ENCODE measurements at regions not wholly inside any gene's neighbourhood (a gene's known extent, or its start where the extent isn't known, plus 50 kb on each side); places are given as distances from the start of the nearest gene placed in this dataset.
"Not testable (repeated sequence)": the region's sequence is repeated elsewhere in the genome, so short reads cannot be mapped to it uniquely, and the experiment has no call there.

DNA sequence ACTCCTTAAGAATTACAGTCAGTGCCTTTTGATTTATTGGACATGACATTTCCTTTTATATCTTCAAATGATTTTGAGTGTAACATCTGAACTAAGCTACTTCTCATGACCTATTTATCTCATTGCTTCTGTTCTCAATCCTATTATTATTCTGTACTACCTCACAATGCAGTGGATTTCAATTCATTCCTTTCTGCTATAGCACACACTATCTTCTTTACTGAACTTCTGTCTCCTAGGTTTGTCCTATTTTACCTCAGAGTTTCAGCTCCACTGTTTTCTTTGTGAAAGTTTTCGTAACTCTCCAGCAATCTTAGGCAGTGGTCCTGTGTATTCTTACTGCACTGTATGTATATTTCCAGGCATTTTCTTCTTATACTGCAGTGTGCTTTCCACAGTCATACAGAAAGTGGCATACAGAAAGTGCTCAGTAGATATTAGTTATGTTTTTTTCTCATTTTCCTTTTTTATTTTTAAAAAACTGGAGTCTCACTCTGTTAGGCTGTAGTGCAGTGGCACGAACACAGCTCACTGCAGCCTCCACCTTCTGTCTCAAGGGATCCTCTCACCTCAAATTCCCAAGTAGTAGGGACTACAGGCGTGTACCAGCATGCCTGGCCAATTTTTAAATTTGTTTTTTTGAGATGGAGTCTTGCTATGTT lies 368.6 kb upstream of the RGS6 start:
- TF ChIP-seq POLR2A (IDR thresholded peaks at IDR 0.05) = no peak
- TF ChIP-seq, protein P1, sequence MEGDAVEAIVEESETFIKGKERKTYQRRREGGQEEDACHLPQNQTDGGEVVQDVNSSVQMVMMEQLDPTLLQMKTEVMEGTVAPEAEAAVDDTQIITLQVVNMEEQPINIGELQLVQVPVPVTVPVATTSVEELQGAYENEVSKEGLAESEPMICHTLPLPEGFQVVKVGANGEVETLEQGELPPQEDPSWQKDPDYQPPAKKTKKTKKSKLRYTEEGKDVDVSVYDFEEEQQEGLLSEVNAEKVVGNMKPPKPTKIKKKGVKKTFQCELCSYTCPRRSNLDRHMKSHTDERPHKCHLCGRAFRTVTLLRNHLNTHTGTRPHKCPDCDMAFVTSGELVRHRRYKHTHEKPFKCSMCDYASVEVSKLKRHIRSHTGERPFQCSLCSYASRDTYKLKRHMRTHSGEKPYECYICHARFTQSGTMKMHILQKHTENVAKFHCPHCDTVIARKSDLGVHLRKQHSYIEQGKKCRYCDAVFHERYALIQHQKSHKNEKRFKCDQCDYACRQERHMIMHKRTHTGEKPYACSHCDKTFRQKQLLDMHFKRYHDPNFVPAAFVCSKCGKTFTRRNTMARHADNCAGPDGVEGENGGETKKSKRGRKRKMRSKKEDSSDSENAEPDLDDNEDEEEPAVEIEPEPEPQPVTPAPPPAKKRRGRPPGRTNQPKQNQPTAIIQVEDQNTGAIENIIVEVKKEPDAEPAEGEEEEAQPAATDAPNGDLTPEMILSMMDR (IDR thresholded peaks at IDR 0.05) = no peak
- ATAC-seq (no peak), DNase-seq (no peak)
- 67% methylated on average over 3 of the region's 3 CpGs for WGBS (ENCODE audit: insufficient coverage, low coverage, low lambda C conversion rate, missing lambda C conversion rate)
- H3K27ac ChIP-seq = no peak overlapping the region
- H3K4me3 ChIP-seq = no peak overlapping the region
- no peaks in the 10 kb centered on the region for H3K36me3 ChIP-seq
- intact Hi-C loops (cut with DNase I) = no loop called here
- no peaks in the 10 kb centered on the region for H3K27me3 ChIP-seq
- no peaks in the 10 kb centered on the region for H3K9me3 ChIP-seq
- H3K4me1 ChIP-seq = no peaks in the 10 kb centered on the region

DNA sequence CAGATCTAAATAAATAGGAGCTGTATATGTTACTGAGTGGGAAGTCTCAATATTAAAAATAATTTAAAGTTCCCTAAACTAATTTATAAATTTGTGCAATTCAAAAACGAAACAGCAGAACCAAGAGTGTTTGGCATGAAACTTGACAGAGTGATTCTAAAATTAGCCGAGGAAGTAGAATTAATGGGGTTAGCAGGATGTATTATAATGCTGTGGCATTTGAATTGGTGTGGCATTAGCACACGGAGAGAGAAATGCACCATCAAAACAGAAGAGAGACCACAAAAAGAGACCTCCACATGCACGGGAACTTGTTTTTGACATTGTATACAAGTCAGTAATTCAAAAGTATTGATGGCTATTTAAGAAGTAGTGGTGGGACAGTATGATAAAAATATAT lies 366.0 kb upstream of the RGS6 start:
- Histone ChIP-seq H3K9me3 (no peaks in the 10 kb centered on the region), H3K4me1 (no peaks in the 10 kb centered on the region), H3K4me3 (no peak overlapping the region), H3K36me3 (no peaks in the 10 kb centered on the region), H3K27me3 (no peaks in the 10 kb centered on the region), H3K27ac (no peak overlapping the region)
- 45% methylated on average over 4 of the region's 4 CpGs for WGBS (ENCODE audit: insufficient coverage, low coverage, low lambda C conversion rate, missing lambda C conversion rate)
- TF ChIP-seq, protein P1 (IDR thresholded peaks at IDR 0.05) = no peak
- TF ChIP-seq POLR2A (IDR thresholded peaks at IDR 0.05) = no peak
- intact Hi-C loops (cut with DNase I) = no loop called here
- peak in 2 of 4 donors; percentile 34 to 44 for ATAC-seq
- no peak for DNase-seq

DNA sequence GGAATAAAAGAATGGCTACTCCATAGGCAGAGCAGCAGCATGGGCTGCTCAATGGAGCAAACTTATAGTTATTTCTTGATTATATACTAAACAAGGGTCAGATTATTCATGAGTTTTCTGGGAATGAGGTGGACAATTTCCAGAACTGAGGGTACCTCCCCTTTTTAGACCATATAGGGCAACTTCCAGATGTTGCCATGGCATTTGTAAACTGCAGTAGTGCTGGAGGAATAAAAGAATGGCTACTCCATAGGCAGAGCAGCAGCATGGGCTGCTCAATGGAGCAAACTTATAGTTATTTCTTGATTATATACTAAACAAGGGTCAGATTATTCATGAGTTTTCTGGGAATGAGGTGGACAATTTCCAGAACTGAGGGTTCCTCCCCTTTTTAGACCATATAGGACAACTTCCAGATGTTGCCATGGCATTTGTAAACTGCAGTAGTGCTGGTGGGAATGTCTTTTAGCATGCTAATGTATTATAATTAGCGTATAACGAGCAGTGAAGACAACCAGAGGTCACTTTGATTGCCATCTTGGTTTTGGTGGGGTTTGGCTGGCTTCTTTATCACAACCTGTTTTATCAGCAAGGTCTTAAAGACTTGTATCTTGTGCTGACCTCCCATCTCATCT lies 364.6 kb upstream of the RGS6 start:
- WGBS (ENCODE audit: insufficient coverage, low coverage, low lambda C conversion rate, missing lambda C conversion rate) = 100% methylated on average over 2 of the region's 2 CpGs
- H3K9me3 ChIP-seq; H3K4me1 ChIP-seq; intact Hi-C loops (cut with DNase I); H3K4me3 ChIP-seq; H3K27me3 ChIP-seq; H3K27ac ChIP-seq; ATAC-seq; H3K36me3 ChIP-seq; DNase-seq: not testable (repeated sequence)

DNA sequence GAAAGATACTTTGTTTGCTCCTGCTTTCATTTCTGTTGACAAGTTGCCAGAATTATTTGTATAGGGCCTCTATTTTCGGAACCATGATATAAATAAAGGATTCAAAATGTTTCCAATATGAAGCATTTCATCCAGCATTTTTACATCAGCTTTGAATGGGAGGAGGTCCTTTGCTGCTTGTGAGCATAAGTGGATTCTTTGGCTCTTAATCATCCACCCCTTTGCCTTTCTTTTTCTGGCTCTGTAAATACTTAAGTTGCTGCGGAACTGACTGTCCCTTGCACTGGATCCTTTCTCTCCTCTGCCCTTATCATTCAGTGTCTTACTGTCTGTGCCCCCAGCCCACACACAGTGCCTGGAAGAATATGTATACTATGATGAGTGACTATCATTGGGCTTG lies 357.3 kb upstream of the RGS6 start:
- H3K27ac ChIP-seq = no peak overlapping the region

DNA sequence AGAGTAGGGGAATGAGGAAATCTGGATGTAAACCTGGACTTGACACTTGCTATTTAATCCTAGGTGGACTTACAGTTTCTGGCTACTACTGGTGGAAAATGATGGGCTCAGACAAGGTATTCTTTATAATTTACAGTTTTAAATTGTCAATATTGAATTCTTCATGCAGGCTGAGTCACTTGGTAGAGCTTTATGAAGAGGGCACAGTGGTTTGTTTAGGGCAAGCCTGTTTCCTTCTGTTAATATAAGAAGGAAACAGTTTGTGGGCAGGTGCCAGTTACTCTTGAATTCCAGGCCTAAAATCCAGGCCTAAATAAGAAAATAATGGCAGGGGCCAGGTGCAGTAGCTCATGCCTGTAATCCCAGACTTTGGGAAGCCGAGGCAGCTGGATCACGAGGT lies 355.8 kb upstream of the RGS6 start:
- Histone ChIP-seq H3K4me3 (no peak overlapping the region), H3K27ac (no peak overlapping the region), H3K36me3 (no peaks in the 10 kb centered on the region), H3K4me1 (no peaks in the 10 kb centered on the region), H3K9me3 (no peaks in the 10 kb centered on the region), H3K27me3 (no peaks in the 10 kb centered on the region)
- DNase-seq = no peak
- ATAC-seq = no peak
- 100% methylated on average over 1 of the region's 2 CpGs for WGBS (ENCODE audit: insufficient coverage, low coverage, low lambda C conversion rate, missing lambda C conversion rate)
- intact Hi-C loops (cut with DNase I) = no loop called here
- TF ChIP-seq, protein P1 (IDR thresholded peaks at IDR 0.05) = no peak
- TF ChIP-seq POLR2A (IDR thresholded peaks at IDR 0.05) = no peak

More for the DNA sequence above, 357.3 kb upstream of the RGS6 start:
- no peak for DNase-seq
- Histone ChIP-seq H3K9me3 (no peaks in the 10 kb centered on the region), H3K4me3 (no peak overlapping the region), H3K4me1 (no peaks in the 10 kb centered on the region), H3K27me3 (no peaks in the 10 kb centered on the region), H3K36me3 (no peaks in the 10 kb centered on the region)
- ATAC-seq = peak in 1 of 4 donors; percentile 17
- WGBS (ENCODE audit: insufficient coverage, low coverage, low lambda C conversion rate, missing lambda C conversion rate) = 79% methylated on average over 2 of the region's 2 CpGs
- TF ChIP-seq, protein P1 (IDR thresholded peaks at IDR 0.05) = no peak
- TF ChIP-seq POLR2A (IDR thresholded peaks at IDR 0.05) = no peak
- intact Hi-C loops (cut with DNase I) = no loop called here

Measured in right lobe of liver (tissue), 6 donors.